ENCODE measurements at regions not wholly inside any gene's neighbourhood (a gene's known extent, or its start where the extent isn't known, plus 50 kb on each side); places are given as distances from the start of the nearest gene placed in this dataset.

GRCh38 chr7:67692425-67692824 lies 695.8 kb downstream of the TYW1 start:
- Histone ChIP-seq H3K27ac (ENCODE audit: low read depth in 1 of 2, low read length in 2 of 2) (peak overlapping the region; percentile 6 to 42), H3K27me3 (ENCODE audit: control insufficient read depth in 4 of 4, insufficient read depth in 4 of 4, low read length in 3 of 4) (no peaks in the 10 kb centered on the region), H3K4me3 (ENCODE audit: low read depth in 1 of 3, low read length in 3 of 3) (no peak overlapping the region), H3K36me3 (ENCODE audit: control insufficient read depth in 4 of 4, insufficient read depth in 3 of 4, low read depth in 1 of 4, low read length in 3 of 4) (no peaks in the 10 kb centered on the region), H3K9me3 (ENCODE audit: control insufficient read depth in 4 of 4, low read length in 3 of 4) (peaks cover 0 to 2% (median 0%) of the 10 kb centered on the region in 4 donors), H3K4me1 (ENCODE audit: control insufficient read depth in 4 of 4, insufficient read depth in 4 of 4, low read length in 3 of 4) (peaks cover 0 to 34% (median 24%) of the 10 kb centered on the region in 4 donors), H3K9ac (ENCODE audit: low read depth in 1 of 2, low read length in 2 of 2) (no peak overlapping the region)
- TF ChIP-seq YY1 (IDR thresholded peaks at IDR 0.05) (peak; percentile 85), ZBTB33 (IDR thresholded peaks at IDR 0.05) (peak; percentile 69), GABPA (IDR thresholded peaks at IDR 0.05 in 1 of 2, conservative IDR thresholded peaks at IDR 0.05 in 1 of 2) (no peak), NR2F2 (IDR thresholded peaks at IDR 0.05) (no peak), RXRA (IDR thresholded peaks at IDR 0.05) (peak; percentile 73 to 86), JUND (IDR thresholded peaks at IDR 0.05) (peak; percentile 72 to 86), HNF4G (IDR thresholded peaks at IDR 0.05) (no peak), MAX (IDR thresholded peaks at IDR 0.05) (peak; percentile 89), FOXA1 (IDR thresholded peaks at IDR 0.05) (peak; percentile 95), REST (IDR thresholded peaks at IDR 0.05) (peak; percentile 60), EGR1 (IDR thresholded peaks at IDR 0.05; ENCODE audit: low read depth in 2 of 2) (peak in 1 of 2 donors; percentile 41), FOXA2 (IDR thresholded peaks at IDR 0.05) (peak; percentile 95), RAD21 (IDR thresholded peaks at IDR 0.05) (peak; percentile 64 to 65), SP1 (IDR thresholded peaks at IDR 0.05) (peak; percentile 78), HNF4A (conservative IDR thresholded peaks at IDR 0.05) (peak; percentile 61 to 82), ATF3 (IDR thresholded peaks at IDR 0.05) (peak; percentile 62), TAF1 (conservative IDR thresholded peaks at IDR 0.05) (no peak), CTCF (IDR thresholded peaks at IDR 0.05; ENCODE audit: low read depth, low read length, missing input control) (no peak)
- 26% methylated on average over 4 of the region's 4 CpGs for WGBS
- no peak for DNase-seq (ENCODE audit: low spot score)
